Ramos (cell line): ENCODE measurements at regions not wholly inside any gene's neighbourhood (a gene's known extent, or its start where the extent isn't known, plus 50 kb on each side); places are given as distances from the start of the nearest gene placed in this dataset.

Experiments used
- in situ Hi-C: fragments of 300-500 bp; cut with MboI; formaldehyde crosslinking; loops from one replicate; pipeline ENCODE4 v1.14.3; 2022; ENCODE audit warnings: low sequenced_read_pairs; ENCODE audit not compliant: unreplicated experiment

DNA sequence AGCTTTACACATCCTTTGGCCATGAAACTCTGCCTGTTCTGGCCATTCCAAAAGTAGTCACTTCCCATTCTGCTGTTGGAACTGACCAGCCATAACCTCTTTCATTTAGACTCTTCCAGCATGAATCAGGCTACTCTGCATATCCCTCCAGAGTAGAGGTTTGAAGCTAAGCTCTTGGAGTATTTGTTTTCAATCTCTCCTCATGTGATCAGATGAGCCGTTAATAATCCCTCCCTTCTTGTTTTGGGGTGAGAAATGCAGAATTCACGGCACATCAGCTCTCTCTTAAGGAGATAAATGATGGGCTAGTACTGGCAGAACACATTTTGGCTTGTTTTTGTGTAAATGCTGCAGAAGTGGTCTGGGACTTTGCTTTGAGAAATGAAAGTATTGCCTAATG lies 519.9 kb downstream of the PCDH17 start:
- in situ Hi-C loops = no loop called here

- in situ Hi-C loops = no loop called here
Measured at GRCh38 chr13:58160980-58161379, 529.4 kb downstream of the PCDH17 start.

DNA sequence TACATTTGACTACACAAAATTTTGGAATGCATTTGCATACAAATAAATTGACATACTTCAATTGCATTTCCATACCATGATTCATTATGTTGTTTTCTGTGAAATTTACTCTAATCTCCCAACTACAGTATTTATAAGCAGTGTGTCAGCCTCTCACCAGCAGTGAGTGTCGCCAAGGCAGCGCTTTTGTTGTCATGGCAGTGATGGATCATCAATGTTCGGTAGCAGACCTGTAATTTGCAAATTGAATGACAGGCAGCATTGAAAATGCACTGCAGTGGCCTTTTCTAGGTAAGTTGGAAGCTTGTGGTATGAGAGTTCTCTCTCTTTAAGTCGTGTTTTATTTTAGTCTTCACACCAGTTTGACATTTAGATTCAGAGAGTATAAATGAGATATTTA lies 534.1 kb downstream of the PCDH17 start:
- in situ Hi-C loops = no loop called here

DNA sequence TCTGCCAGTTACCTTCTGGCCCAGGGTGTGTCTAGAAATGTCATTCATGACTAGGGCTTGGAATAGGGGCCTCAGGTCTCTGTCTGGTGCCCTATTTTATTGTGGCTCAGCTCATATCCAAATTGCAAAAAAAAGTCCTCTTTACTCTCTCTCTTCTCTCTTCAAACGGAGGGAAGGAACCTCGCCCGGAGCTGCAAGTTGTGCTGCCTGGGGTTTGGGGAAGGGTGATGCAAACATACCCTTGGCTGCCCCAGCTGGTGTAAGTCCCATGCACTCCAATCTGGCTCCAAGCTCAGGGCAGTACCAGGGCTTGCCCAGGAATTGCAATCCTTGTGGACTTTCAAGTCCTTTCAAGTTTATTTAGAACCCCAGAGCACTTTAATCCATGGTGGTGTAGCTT lies 549.6 kb downstream of the PCDH17 start:
- in situ Hi-C loops = no loop called here

- in situ Hi-C loops = no loop called here
Measured at GRCh38 chr13:58187881-58188280, 556.3 kb downstream of the PCDH17 start.

DNA sequence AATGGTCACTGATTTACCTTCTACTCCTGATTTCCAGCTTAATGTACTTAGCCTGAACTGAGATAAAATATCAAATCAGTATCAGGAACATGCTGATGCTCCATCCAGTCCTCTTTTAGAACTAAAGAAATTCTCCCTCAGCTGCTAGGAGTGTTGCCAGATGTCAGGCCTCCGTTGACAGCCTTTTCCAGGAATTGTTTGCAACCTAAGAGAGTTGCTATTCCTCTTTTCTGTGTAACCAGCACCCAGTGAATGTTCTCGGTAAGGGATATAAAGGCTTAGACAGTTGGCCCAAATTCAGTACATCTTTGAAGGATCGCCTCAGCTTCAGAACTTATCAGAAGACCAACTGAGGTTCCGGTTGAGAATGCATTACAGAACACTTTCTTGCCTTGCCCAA lies 559.0 kb downstream of the PCDH17 start:
- in situ Hi-C loops = no loop called here

DNA sequence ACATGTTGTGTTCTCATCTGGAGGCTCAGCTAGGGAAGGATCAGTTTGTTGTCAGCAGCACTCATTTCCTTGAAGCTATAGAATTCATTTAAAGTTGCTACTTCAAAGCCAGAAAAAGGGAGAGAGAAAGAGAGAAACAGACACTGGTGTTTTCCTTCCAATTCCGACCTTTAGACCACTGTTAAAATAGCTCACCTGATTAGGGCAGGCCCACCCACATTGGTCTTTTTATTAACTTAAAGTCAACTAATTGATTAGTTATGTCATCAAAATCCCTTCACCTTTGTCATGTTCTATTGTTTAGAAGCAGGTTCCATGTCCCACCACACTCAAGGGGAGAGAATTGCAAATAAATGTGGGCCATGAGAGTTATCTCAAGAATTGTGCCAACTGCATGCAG lies 560.2 kb downstream of the PCDH17 start:
- in situ Hi-C loops = no loop called here

DNA sequence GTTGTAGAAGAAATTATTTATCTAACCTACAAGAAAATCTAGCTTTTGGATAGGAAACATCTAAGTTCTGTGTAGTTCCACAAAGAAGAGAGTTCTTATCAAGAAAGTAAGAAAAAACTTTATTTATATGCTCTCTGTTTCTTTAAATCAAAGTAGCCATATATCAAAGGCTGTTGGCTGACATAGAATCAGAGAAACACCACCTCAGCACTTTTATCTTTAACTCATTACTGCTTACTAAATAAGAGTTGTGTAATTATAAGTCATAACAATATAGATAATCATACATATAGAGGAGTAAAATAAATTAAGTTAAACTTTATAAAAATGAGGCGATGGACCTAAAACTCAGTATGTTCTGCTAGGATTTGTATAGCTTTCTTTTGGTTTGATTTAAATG lies 570.6 kb downstream of the PCDH17 start:
- in situ Hi-C loops = no loop called here

GRCh38 chr13:58207501-58207900 lies 576.0 kb downstream of the PCDH17 start:
- in situ Hi-C loops = no loop called here

DNA sequence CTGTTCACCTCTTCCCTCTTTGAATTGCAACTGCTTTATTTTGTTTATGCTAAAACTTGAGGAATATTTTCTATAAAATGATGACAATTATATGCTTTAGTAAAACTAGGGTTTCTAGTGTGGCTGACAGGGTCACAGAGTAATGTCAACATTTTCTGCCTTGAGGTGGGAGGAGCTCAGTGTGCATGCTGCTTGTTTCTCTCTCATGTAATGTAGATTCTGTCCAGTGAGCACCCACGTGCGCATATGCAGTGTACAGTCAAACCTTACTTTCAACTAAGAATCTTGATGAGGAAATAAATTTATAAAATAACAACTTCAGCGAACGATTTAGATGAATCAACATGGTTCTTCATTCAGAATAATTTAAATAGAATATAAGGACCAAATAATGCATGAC lies 603.9 kb downstream of the PCDH17 start:
- in situ Hi-C loops = no loop called here

GRCh38 chr13:58238972-58239773 lies 607.6 kb downstream of the PCDH17 start:
- in situ Hi-C loops = no loop called here

DNA sequence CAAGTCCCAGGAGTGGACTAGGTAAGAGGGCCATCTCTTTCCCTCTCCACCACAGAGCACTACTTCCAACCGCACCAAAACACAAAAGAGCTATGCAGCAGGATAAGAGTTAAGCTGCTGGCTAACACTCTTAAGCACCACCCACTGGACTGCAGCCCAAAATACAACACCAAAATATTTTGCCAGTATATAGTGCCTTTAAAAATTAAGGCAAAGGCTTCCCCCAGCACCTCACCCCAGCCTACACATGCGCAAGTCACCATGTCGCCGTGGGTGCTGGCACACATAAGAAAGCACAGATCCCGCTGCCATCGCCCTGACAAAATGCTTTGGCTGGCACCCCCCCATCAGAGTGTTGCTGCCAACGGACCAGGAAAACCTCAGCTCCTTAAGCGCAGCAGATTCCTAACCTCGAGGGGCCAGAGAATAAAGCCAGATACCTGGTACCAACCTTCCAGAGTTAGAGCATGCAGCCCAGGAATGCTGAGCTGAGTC lies 608.3 kb downstream of the PCDH17 start:
- in situ Hi-C loops = no loop called here

- in situ Hi-C loops = no loop called here
Measured at GRCh38 chr13:58247080-58247479, 615.5 kb downstream of the PCDH17 start.

GRCh38 chr13:58254943-58255342 lies 623.4 kb downstream of the PCDH17 start:
- in situ Hi-C loops = no loop called here

DNA sequence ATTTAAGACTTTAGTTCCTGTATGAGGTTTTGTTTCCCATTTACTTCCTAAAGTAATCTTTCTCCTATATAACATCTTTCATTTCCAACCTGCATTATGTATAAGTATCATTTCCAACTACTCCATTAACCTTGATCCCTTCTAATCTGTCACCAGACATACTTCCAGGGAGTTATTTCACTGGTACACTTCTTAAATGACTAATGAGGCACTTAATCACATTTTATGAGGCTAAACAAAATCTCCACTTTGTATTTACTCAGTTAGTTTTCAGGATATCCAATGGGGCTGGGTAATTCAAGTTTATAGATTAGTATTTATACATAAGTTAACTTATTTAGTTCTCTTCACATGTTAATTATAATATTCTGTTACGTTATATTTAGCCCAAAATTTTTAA lies 634.7 kb downstream of the PCDH17 start:
- in situ Hi-C loops = no loop called here

- in situ Hi-C loops = no loop called here
Measured at GRCh38 chr13:58298556-58299135, 667.1 kb downstream of the PCDH17 start.

GRCh38 chr13:58300224-58300623 lies 668.7 kb downstream of the PCDH17 start:
- in situ Hi-C loops = no loop called here

GRCh38 chr13:58300974-58301681 lies 669.6 kb downstream of the PCDH17 start:
- in situ Hi-C loops = no loop called here

- in situ Hi-C loops = no loop called here
Measured at GRCh38 chr13:58302349-58302748, 670.8 kb downstream of the PCDH17 start.

DNA sequence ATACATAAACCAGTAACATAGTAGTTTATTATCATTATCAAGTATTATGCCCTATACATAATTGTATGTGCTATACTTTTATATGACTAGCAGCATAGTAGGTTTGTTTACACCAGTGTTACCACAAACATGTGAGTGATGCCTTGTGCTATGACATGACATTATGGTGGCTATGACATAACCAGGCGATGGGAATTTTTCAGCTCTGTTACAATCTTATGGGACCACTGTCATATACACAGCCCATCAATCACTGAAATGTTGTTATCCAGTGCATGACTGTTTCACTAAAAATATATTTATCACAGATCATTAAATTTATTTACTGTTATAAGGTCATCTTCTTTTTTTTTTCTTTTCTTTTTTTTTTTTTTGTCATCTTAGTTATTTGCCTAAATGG lies 674.5 kb downstream of the PCDH17 start:
- in situ Hi-C loops = no loop called here

DNA sequence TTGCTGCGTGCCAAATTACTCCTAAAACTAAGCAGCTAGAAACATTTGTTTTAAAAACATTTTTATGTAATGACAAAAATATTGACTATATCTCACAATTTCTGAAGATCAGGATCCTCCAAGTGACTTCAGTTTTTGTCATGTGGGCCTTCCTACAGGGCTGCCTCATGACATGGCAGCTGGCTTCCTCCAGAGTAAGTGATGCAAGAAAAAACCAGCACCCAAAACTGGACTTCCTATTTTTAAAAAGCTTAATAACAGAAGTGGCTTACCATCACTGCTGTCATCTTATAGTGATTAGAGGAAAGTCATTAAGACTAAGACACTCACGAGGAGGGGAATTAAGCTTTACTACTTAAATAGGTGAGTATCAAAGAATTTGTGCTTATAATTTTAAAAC lies 681.7 kb downstream of the PCDH17 start:
- in situ Hi-C loops = no loop called here
